GM12878 (cell line): ENCODE measurements at regions not wholly inside any gene's neighbourhood (a gene's known extent, or its start where the extent isn't known, plus 50 kb on each side); places are given as distances from the start of the nearest gene placed in this dataset.
"Not testable (repeated sequence)": the region's sequence is repeated elsewhere in the genome, so short reads cannot be mapped to it uniquely, and the experiment has no call there.

Experiments
- ATAC-seq: fragments of 200-7000 bp; cut with Tn5 transposase; 3 replicates; pipeline ENCODE4 v1.9.1; 2020; ENCODE audit warnings: mild to moderate bottlenecking, moderate library complexity
- BruUV-seq: library from RNA; stranded (reverse); fragments of 400-500 nt; replicated peaks from 2 replicates; lab custom pipeline; 2021; lab: Mats Ljungman, UMichigan
- CTCF ChIA-PET: fragments of 300-600 bp; sonication (Branson Sonifier 250); formaldehyde crosslinking; extraction: SDS; loops from one replicate; lab custom pipeline; 2021; ENCODE audit warnings: inconsistent platforms; lab: Yijun Ruan, JAX
- POLR2A ChIA-PET: fragments of 350-600 bp; formaldehyde crosslinking; extraction: SDS; loops from one replicate; lab custom pipeline; 2021; ENCODE audit warnings: inconsistent platforms; lab: Charles Lee
- RAD21 ChIA-PET: fragments of 300-600 bp; sonication (Branson Sonifier 250); formaldehyde crosslinking; loops from one replicate; lab custom pipeline; 2023; ENCODE audit warnings: antibody characterized with exemption; ENCODE audit not compliant: unreplicated experiment; lab: Charles Lee
- SMC1A ChIA-PET: fragments of 300-600 bp; sonication (Branson Sonifier 250); formaldehyde crosslinking; loops from one replicate; lab custom pipeline; 2023; ENCODE audit not compliant: unreplicated experiment, uncharacterized antibody; lab: Charles Lee
- DNase-seq: peaks from one replicate; pipeline ENCODE4 v3.0.0-alpha.2; 2011; ENCODE audit warnings: low read depth, low spot score
- FAIRE-seq: peaks from 3 replicates; lab custom pipeline; 2011; peaks lifted over from hg19 to GRCh38; lab: Jason Lieb, UNC
- H2AFZ ChIP-seq: 2 replicates; pipeline ENCODE4 v1.6.0; 2011; ENCODE audit warnings: low read depth, low read length, control low read depth; ENCODE audit not compliant: control insufficient read depth
- H3K27ac ChIP-seq: 2 replicates; pipeline ENCODE4 v1.5.1; 2011; ENCODE audit warnings: control low read depth; ENCODE audit not compliant: control insufficient read depth, insufficient read depth
- H3K27me3 ChIP-seq, 2 experiments: replicated peaks in 1 of 2; 2 replicates each; pipeline versions ENCODE4 v1.6.0 to v1.6.1; 2011; ENCODE audit warnings: low read length in 1 of 2; ENCODE audit not compliant: control insufficient read depth in 2 of 2, insufficient read depth in 2 of 2
- H3K36me3 ChIP-seq, 2 experiments: 2 replicates each; pipeline ENCODE4 v1.5.1; 2011; ENCODE audit warnings: low read length in 1 of 2; ENCODE audit not compliant: control insufficient read depth in 2 of 2, insufficient read depth in 2 of 2
- H3K4me1 ChIP-seq: 2 replicates; pipeline ENCODE4 v1.6.1; 2011; ENCODE audit warnings: mild to moderate bottlenecking, low read length, moderate library complexity, mixed read lengths; ENCODE audit not compliant: control insufficient read depth, insufficient read depth
- H3K4me2 ChIP-seq: 2 replicates; pipeline ENCODE4 v1.6.0; 2011; ENCODE audit warnings: control low read depth; ENCODE audit not compliant: control insufficient read depth, insufficient read depth
- H3K4me3 ChIP-seq: fragments of 200-600 bp; sonication (generic); 2 replicates; pipeline ENCODE4 v1.5.1; 2016
- H3K79me2 ChIP-seq: 2 replicates; pipeline ENCODE4 v1.6.0; 2011; ENCODE audit warnings: low read length; ENCODE audit not compliant: control insufficient read depth, insufficient read depth
- H3K9ac ChIP-seq: 2 replicates; pipeline ENCODE4 v1.8.0; 2011; ENCODE audit warnings: low read length, control low read depth, mixed read lengths; ENCODE audit not compliant: control insufficient read depth, insufficient read depth
- H3K9me3 ChIP-seq: replicated peaks from 3 replicates; pipeline ENCODE4 v1.5.1; 2011; ENCODE audit warnings: mild to moderate bottlenecking, low read length; ENCODE audit not compliant: control insufficient read depth, insufficient read depth
- H4K20me1 ChIP-seq: 2 replicates; pipeline ENCODE4 v1.6.0; 2011; ENCODE audit not compliant: control insufficient read depth, insufficient read depth
- ATF2 ChIP-seq: IDR thresholded peaks from 2 replicates; pipeline ENCODE4 v1.6.1; 2012; ENCODE audit warnings: low read length, inconsistent platforms
- EP300 ChIP-seq, 2 experiments: fragments of 150-350 bp in 1 of 2; IDR thresholded peaks; 2 replicates each; pipeline ENCODE4 v1.6.1; 2011 to 2012; ENCODE audit warnings: low read depth in 2 of 2, low read length in 2 of 2, borderline replicate concordance in 1 of 2, improper control_type of control experiment in 1 of 2, inconsistent platforms in 1 of 2; ENCODE audit not compliant: control insufficient read depth in 1 of 2
- MYB ChIP-seq: fragments of 150-350 bp; IDR thresholded peaks from 2 replicates; pipeline ENCODE4 v1.6.1; 2014; ENCODE audit warnings: mild to moderate bottlenecking, low read depth, low read length, borderline replicate concordance
- NFIC ChIP-seq: IDR thresholded peaks from 2 replicates; pipeline ENCODE4 v1.6.1; 2012; ENCODE audit warnings: low read depth, mild to moderate bottlenecking, inconsistent platforms, low read length, moderate library complexity
- SIX5 ChIP-seq: IDR thresholded peaks from 2 replicates; pipeline ENCODE4 v1.6.1; 2011; ENCODE audit warnings: mild to moderate bottlenecking, low read depth, low read length, moderate library complexity; ENCODE audit not compliant: severe bottlenecking
- WGBS: methylation state at CpG from one replicate; pipeline ENCODE4 v1.1.6; 2016; ENCODE audit warnings: low lambda C conversion rate; ENCODE audit not compliant: insufficient replicate concordance, insufficient coverage; ENCODE audit errors: missing lambda C conversion rate; 5-methylcytosine and 5-hydroxymethylcytosine counted together
- in situ Hi-C: fragments of 300-500 bp; cut with MboI; formaldehyde crosslinking; loops from 9 replicates; pipeline ENCODE4 v1.14.3; 2018; ENCODE audit warnings: mixed read lengths
- intact Hi-C: fragments of 100-400 bp; cut with micrococcal nuclease; formaldehyde crosslinking; loops from one replicate; pipeline ENCODE4 v1.14.2; 2022; ENCODE audit not compliant: unreplicated experiment

- 5% methylated on average over 1 of the region's 1 CpG for WGBS
- peaks cover 1 to 5% of the 10 kb centered on the region in 2 experiments; a peak in 2 of 4 replicates for H3K27me3 ChIP-seq
- H3K9me3 ChIP-seq = no peaks in the 10 kb centered on the region
- H2AFZ ChIP-seq = no peak overlapping the region
- ChIA-PET CTCF (no interaction called here), RAD21 (no interaction called here), SMC1A (no interaction called here)
- FAIRE-seq = no peak
- no peaks in the 10 kb centered on the region for H3K79me2 ChIP-seq
- no peaks in the 10 kb centered on the region for H3K36me3 ChIP-seq
- ATAC-seq = no peak
- no peaks in the 10 kb centered on the region for H4K20me1 ChIP-seq
- in situ Hi-C loops = no loop called here
- no TSS peak for BruUV-seq
- intact Hi-C loops = no loop called here
- H3K4me1 ChIP-seq = no peaks in the 10 kb centered on the region
- H3K9ac ChIP-seq = no peak overlapping the region
- TF ChIP-seq MYB = no peak
- TF ChIP-seq SIX5 = no peak
- no peak for TF ChIP-seq ATF2
- TF ChIP-seq NFIC = no peak
- no peak for TF ChIP-seq EP300 (IDR thresholded peaks at IDR 0.05; ENCODE audit: borderline replicate concordance in 1 of 2, control insufficient read depth in 1 of 2, low read depth in 2 of 2, low read length in 2 of 2)
- TF ChIP-seq, all 136 proteins: peak for 0
- no peak for DNase-seq
- POLR2A ChIA-PET = no interaction called here
- H3K4me2 ChIP-seq = no peak overlapping the region
- no peak overlapping the region for H3K4me3 ChIP-seq
- no peak overlapping the region for H3K27ac ChIP-seq
Observed at GRCh38 chr2:15759385-15759784, 167.7 kb downstream of the DDX1 start.

GRCh38 chr2:15759791-15760190 is 168.1 kb downstream of the DDX1 start:
- H4K20me1 ChIP-seq, H3K9me3 ChIP-seq, in situ Hi-C loops, H3K36me3 ChIP-seq, POLR2A ChIA-PET, H2AFZ ChIP-seq, H3K4me2 ChIP-seq, RAD21 ChIA-PET, SMC1A ChIA-PET, CTCF ChIA-PET, DNase-seq, H3K27ac ChIP-seq, H3K79me2 ChIP-seq, H3K4me1 ChIP-seq, H3K4me3 ChIP-seq, FAIRE-seq, BruUV-seq, intact Hi-C loops, H3K9ac ChIP-seq, ATAC-seq, H3K27me3 ChIP-seq: not testable (repeated sequence)
- WGBS = 24% methylated on average over 4 of the region's 4 CpGs
